WTC11 (cell line): ENCODE measurements at regions not wholly inside any gene's neighbourhood (a gene's known extent, or its start where the extent isn't known, plus 50 kb on each side); places are given as distances from the start of the nearest gene placed in this dataset.
"Not testable (repeated sequence)": the region's sequence is repeated elsewhere in the genome, so short reads cannot be mapped to it uniquely, and the experiment has no call there.

Experiments used
- FOXP4 ChIP-seq: sonication (generic); formaldehyde crosslinking; IDR thresholded peaks from 2 replicates; pipeline ENCODE4 v1.8.0; 2022; ENCODE audit warnings: mild to moderate bottlenecking, missing genetic modification reagents
- NR2C2 ChIP-seq: sonication (generic); formaldehyde crosslinking; IDR thresholded peaks from 2 replicates; pipeline ENCODE4 v1.8.0; 2022; ENCODE audit warnings: mild to moderate bottlenecking, missing genetic modification reagents
- SP1 ChIP-seq: sonication (generic); formaldehyde crosslinking; conservative IDR thresholded peaks from 2 replicates; pipeline ENCODE4 v1.8.1; 2022; ENCODE audit warnings: missing genetic modification reagents
- ZNF263 ChIP-seq: sonication (generic); formaldehyde crosslinking; IDR thresholded peaks from 2 replicates; pipeline ENCODE4 v1.8.1; 2022; ENCODE audit warnings: low read depth, mild to moderate bottlenecking, moderate library complexity, missing genetic modification reagents
- TF ChIP-seq, protein P1 (sequence below): fragments of 200-600 bp; IDR thresholded peaks from 2 replicates; pipeline ENCODE4 v1.8.0; 2022; ENCODE audit warnings: antibody characterized with exemption
- TF ChIP-seq, protein P2 (sequence below): sonication (generic); formaldehyde crosslinking; IDR thresholded peaks from 2 replicates; pipeline ENCODE4 v1.8.1; 2022; ENCODE audit warnings: low read depth, mild to moderate bottlenecking, moderate library complexity, missing genetic modification reagents, borderline replicate concordance

GRCh38 chr20:29868688-29869087 is 1388.8 kb upstream of the DEFB115 start:
- TF ChIP-seq, protein P1, sequence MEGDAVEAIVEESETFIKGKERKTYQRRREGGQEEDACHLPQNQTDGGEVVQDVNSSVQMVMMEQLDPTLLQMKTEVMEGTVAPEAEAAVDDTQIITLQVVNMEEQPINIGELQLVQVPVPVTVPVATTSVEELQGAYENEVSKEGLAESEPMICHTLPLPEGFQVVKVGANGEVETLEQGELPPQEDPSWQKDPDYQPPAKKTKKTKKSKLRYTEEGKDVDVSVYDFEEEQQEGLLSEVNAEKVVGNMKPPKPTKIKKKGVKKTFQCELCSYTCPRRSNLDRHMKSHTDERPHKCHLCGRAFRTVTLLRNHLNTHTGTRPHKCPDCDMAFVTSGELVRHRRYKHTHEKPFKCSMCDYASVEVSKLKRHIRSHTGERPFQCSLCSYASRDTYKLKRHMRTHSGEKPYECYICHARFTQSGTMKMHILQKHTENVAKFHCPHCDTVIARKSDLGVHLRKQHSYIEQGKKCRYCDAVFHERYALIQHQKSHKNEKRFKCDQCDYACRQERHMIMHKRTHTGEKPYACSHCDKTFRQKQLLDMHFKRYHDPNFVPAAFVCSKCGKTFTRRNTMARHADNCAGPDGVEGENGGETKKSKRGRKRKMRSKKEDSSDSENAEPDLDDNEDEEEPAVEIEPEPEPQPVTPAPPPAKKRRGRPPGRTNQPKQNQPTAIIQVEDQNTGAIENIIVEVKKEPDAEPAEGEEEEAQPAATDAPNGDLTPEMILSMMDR: not testable (repeated sequence)
- TF ChIP-seq SP1, NR2C2, FOXP4, ZNF263 (CRISPR knock-in tag): not testable (repeated sequence)
- TF ChIP-seq, protein P2, sequence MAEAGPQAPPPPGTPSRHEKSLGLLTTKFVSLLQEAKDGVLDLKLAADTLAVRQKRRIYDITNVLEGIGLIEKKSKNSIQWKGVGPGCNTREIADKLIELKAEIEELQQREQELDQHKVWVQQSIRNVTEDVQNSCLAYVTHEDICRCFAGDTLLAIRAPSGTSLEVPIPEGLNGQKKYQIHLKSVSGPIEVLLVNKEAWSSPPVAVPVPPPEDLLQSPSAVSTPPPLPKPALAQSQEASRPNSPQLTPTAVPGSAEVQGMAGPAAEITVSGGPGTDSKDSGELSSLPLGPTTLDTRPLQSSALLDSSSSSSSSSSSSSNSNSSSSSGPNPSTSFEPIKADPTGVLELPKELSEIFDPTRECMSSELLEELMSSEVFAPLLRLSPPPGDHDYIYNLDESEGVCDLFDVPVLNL (CRISPR knock-in tag): not testable (repeated sequence)
